Body of pancreas (tissue), 4 donors: ENCODE measurements at regions not wholly inside any gene's neighbourhood (a gene's known extent, or its start where the extent isn't known, plus 50 kb on each side); places are given as distances from the start of the nearest gene placed in this dataset.

ENCODE experiments used
- ATAC-seq: fragments of 150-250 bp; one replicate; pipeline ENCODE4 v1.9.1; 2016
- DNase-seq, 4 donors: peaks; one replicate each; pipeline ENCODE4 v3.0.0-alpha.2; 2019
- H3K27ac ChIP-seq, 4 donors: fragments of 200-600 bp; sonication (generic); 1 replicate in 3 of 4; 2 replicates in 1 of 4; pipeline versions ENCODE4 v1.5.1 to v1.6.1; 2016 to 2019; ENCODE audit warnings: mild to moderate bottlenecking in 1 of 4, mixed read lengths in 1 of 4, moderate library complexity in 1 of 4
- H3K27me3 ChIP-seq, 2 donors: fragments of 200-600 bp; sonication (generic); one replicate each; pipeline ENCODE4 v1.6.0; 2016; ENCODE audit warnings: mild to moderate bottlenecking in 1 of 2
- H3K36me3 ChIP-seq, 2 donors: fragments of 200-600 bp; sonication (generic); replicated peaks in 1 of 2; 2 replicates each; pipeline ENCODE4 v1.5.1; 2016; ENCODE audit warnings: low read depth in 2 of 2; ENCODE audit not compliant: insufficient read depth in 1 of 2
- H3K4me1 ChIP-seq: fragments of 200-600 bp; sonication (generic); one replicate; pipeline ENCODE4 v1.6.0; 2016
- H3K4me3 ChIP-seq, 2 donors: fragments of 200-600 bp; sonication (generic); 1 replicate in 1 of 2; 2 replicates in 1 of 2; pipeline ENCODE4 v1.5.1; 2016 to 2019
- H3K9me3 ChIP-seq, 3 donors: fragments of 200-600 bp; sonication (generic); 1 replicate in 2 of 3; 2 replicates in 1 of 3; pipeline ENCODE4 v1.5.1; 2016
- CTCF ChIP-seq, 7 experiments: fragments of 450-650 bp in 4 of 7; fragments of 200-600 bp in 3 of 7; sonication (generic) in 3 of 7; IDR thresholded peaks; one replicate each; pipeline ENCODE4 v1.5.1; 2016 to 2019; ENCODE audit warnings: antibody characterized with exemption in 7 of 7
- POLR2A ChIP-seq, 3 donors: fragments of 450-650 bp; IDR thresholded peaks; one replicate each; pipeline ENCODE4 v1.6.1; 2016; ENCODE audit warnings: antibody characterized with exemption in 3 of 3, mild to moderate bottlenecking in 2 of 3
- WGBS, 2 donors: methylation state at CpG; one replicate each; pipeline ENCODE4 v1.1.5; 2017; 5-methylcytosine and 5-hydroxymethylcytosine counted together
- intact Hi-C: fragments of 100-400 bp; cut with DNase I; formaldehyde crosslinking; loops from one replicate; pipeline ENCODE4 v1.15.1; 2023

GRCh38 chr9:103997856-103998370, 96.2 kb upstream of the SMC2 start:
- no peak for ATAC-seq
- no peak for TF ChIP-seq POLR2A (IDR thresholded peaks at IDR 0.05)
- TF ChIP-seq CTCF (IDR thresholded peaks at IDR 0.05): no peak

GRCh38 chr9:103999375-104000062, 94.6 kb upstream of the SMC2 start:
- Histone ChIP-seq H3K36me3 (no peaks in the 10 kb centered on the region), H3K4me1 (no peaks in the 10 kb centered on the region), H3K27ac (no peak overlapping the region), H3K9me3 (no peaks in the 10 kb centered on the region), H3K27me3 (no peaks in the 10 kb centered on the region), H3K4me3 (no peak overlapping the region)
- TF ChIP-seq POLR2A (IDR thresholded peaks at IDR 0.05) (no peak), CTCF (IDR thresholded peaks at IDR 0.05) (no peak)
- intact Hi-C loops: no loop called here
- ATAC-seq (no peak), DNase-seq (peak in 1 of 4 donors; percentile 12)
- 90 to 92% methylated on average over 23 to 40 of the region's 40 CpGs for whole genome bisulfite sequencing, 2 donors

More at GRCh38 chr9:103997856-103998370, 96.2 kb upstream of the SMC2 start:
- intact Hi-C loops: no loop called here
- H3K36me3 ChIP-seq: no peaks in the 10 kb centered on the region
- H3K27me3 ChIP-seq: no peaks in the 10 kb centered on the region
- H3K27ac ChIP-seq: no peak overlapping the region
- no peak for DNase-seq
- H3K4me1 ChIP-seq: no peaks in the 10 kb centered on the region
- H3K9me3 ChIP-seq: no peaks in the 10 kb centered on the region
- no peak overlapping the region for H3K4me3 ChIP-seq
- WGBS, 2 donors: 51 to 56% methylated on average over 3 of the region's 3 CpGs

- ATAC-seq: no peak
- no peak overlapping the region for H3K4me3 ChIP-seq
- intact Hi-C loops: no loop called here
- no peaks in the 10 kb centered on the region for H3K9me3 ChIP-seq
- H3K4me1 ChIP-seq: no peaks in the 10 kb centered on the region
- DNase-seq: no peak
- H3K27me3 ChIP-seq: no peaks in the 10 kb centered on the region
- 36 to 49% methylated on average over 3 of the region's 3 CpGs for WGBS, 2 donors
- no peak for TF ChIP-seq CTCF (IDR thresholded peaks at IDR 0.05)
- no peak for TF ChIP-seq POLR2A (IDR thresholded peaks at IDR 0.05)
- H3K27ac ChIP-seq: no peak overlapping the region
- H3K36me3 ChIP-seq: no peaks in the 10 kb centered on the region
Measured at GRCh38 chr9:104009826-104010225, 84.3 kb upstream of the SMC2 start.

- Histone ChIP-seq H3K27me3 (peaks cover 0 to 4% of the 10 kb centered on the region in 2 donors), H3K36me3 (no peaks in the 10 kb centered on the region), H3K9me3 (no peaks in the 10 kb centered on the region), H3K4me3 (no peak overlapping the region), H3K4me1 (no peaks in the 10 kb centered on the region), H3K27ac (no peak overlapping the region)
- ATAC-seq (no peak), DNase-seq (no peak)
- TF ChIP-seq CTCF (IDR thresholded peaks at IDR 0.05) (no peak), POLR2A (IDR thresholded peaks at IDR 0.05) (no peak)
- intact Hi-C loops: no loop called here
Measured at GRCh38 chr9:104022083-104022482, 72.0 kb upstream of the SMC2 start.

GRCh38 chr9:104025104-104025503, 69.0 kb upstream of the SMC2 start:
- no peaks in the 10 kb centered on the region for H3K4me1 ChIP-seq
- DNase-seq (no peak), ATAC-seq (no peak)
- no peak overlapping the region for H3K27ac ChIP-seq
- H3K27me3 ChIP-seq: peaks cover 0 to 4% of the 10 kb centered on the region in 2 donors
- H3K36me3 ChIP-seq: no peaks in the 10 kb centered on the region
- WGBS, 2 donors: 80 to 84% methylated on average over 2 of the region's 2 CpGs
- no peaks in the 10 kb centered on the region for H3K9me3 ChIP-seq
- TF ChIP-seq CTCF (IDR thresholded peaks at IDR 0.05): no peak
- no peak for TF ChIP-seq POLR2A (IDR thresholded peaks at IDR 0.05)
- no peak overlapping the region for H3K4me3 ChIP-seq
- intact Hi-C loops: no loop called here
